HFFc6 (cell line): ENCODE measurements at regions not wholly inside any gene's neighbourhood (a gene's known extent, or its start where the extent isn't known, plus 50 kb on each side); places are given as distances from the start of the nearest gene placed in this dataset.

Experiments used
- DNase-seq: peaks from one replicate; pipeline ENCODE4 v3.0.0-alpha.2; 2018
- H3K27ac Mint-ChIP-seq: 2 replicates; pipeline ENCODE4 v1.8.0; 2020; ENCODE audit warnings: mild to moderate bottlenecking, mixed read lengths
- H3K27me3 Mint-ChIP-seq: 2 replicates; pipeline ENCODE4 v1.8.0; 2021; ENCODE audit warnings: mild to moderate bottlenecking, moderate library complexity, mixed read lengths; ENCODE audit not compliant: insufficient read depth
- H3K36me3 Mint-ChIP-seq: 2 replicates; pipeline ENCODE4 v1.8.0; 2021; ENCODE audit warnings: low read depth, mixed read lengths
- H3K4me1 Mint-ChIP-seq: 2 replicates; pipeline ENCODE4 v1.8.0; 2020; ENCODE audit warnings: low read depth, mixed read lengths
- H3K4me3 Mint-ChIP-seq: 2 replicates; pipeline ENCODE4 v1.8.0; 2020; ENCODE audit warnings: mild to moderate bottlenecking, moderate library complexity, mixed read lengths
- H3K9me3 Mint-ChIP-seq: 2 replicates; pipeline ENCODE4 v1.8.0; 2020; ENCODE audit warnings: mild to moderate bottlenecking, mixed read lengths
- TF ChIP-seq, protein P1 (sequence below): fragments of 200-600 bp; sonication (generic); IDR thresholded peaks from 2 replicates; pipeline ENCODE4 v1.5.0; 2021; ENCODE audit warnings: antibody characterized with exemption, mild to moderate bottlenecking

DNA sequence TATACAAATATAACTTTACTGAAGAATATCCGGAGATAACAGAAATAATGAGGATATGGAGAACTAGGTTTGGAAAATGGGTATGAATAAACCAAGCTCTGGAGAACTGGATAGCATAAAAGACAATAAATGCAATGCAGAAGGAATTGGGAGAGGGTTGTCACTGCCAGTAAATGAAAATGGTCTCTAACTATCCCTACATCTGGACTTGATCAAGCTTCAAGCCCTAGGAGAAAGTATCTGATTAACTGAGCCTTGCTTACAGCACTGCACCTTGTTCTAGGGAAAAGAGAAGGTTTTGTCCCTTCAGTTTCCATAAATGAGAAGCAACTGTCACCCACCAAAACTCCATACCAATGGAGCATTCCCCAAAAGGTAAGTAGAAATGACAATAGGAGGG, 514.6 kb upstream of the ZEB2 start:
- Mint-ChIP-seq H3K9me3 (no peaks in the 10 kb centered on the region), H3K36me3 (no peaks in the 10 kb centered on the region), H3K4me3 (no peak overlapping the region), H3K27ac (no peak overlapping the region), H3K4me1 (peaks cover 24% of the 10 kb centered on the region), H3K27me3 (no peaks in the 10 kb centered on the region)
- TF ChIP-seq, protein P1, sequence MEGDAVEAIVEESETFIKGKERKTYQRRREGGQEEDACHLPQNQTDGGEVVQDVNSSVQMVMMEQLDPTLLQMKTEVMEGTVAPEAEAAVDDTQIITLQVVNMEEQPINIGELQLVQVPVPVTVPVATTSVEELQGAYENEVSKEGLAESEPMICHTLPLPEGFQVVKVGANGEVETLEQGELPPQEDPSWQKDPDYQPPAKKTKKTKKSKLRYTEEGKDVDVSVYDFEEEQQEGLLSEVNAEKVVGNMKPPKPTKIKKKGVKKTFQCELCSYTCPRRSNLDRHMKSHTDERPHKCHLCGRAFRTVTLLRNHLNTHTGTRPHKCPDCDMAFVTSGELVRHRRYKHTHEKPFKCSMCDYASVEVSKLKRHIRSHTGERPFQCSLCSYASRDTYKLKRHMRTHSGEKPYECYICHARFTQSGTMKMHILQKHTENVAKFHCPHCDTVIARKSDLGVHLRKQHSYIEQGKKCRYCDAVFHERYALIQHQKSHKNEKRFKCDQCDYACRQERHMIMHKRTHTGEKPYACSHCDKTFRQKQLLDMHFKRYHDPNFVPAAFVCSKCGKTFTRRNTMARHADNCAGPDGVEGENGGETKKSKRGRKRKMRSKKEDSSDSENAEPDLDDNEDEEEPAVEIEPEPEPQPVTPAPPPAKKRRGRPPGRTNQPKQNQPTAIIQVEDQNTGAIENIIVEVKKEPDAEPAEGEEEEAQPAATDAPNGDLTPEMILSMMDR, result no peak
- no peak for DNase-seq

DNA sequence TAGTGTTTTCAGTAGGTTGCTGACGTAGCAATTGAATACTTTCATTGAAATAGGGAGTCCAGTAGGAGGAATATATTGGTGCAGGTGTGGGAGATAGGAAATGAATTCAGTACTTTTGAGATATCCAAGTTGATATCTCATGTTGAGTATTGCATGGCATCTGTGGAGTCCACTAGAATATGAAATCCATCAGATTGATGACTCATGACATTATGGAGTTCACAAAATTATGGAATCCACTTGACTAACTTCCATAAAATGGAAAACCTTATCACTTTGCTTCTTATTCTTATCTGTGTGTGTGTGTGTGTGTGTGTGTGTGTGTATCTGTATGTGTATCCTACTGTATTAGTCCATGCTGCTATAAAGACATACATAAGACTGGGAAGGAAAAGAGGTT, 513.5 kb upstream of the ZEB2 start:
- H3K4me3 Mint-ChIP-seq, result no peak overlapping the region
- H3K36me3 Mint-ChIP-seq, result no peaks in the 10 kb centered on the region
- H3K9me3 Mint-ChIP-seq, result no peaks in the 10 kb centered on the region
- H3K27me3 Mint-ChIP-seq, result no peaks in the 10 kb centered on the region
- no peak overlapping the region for H3K27ac Mint-ChIP-seq
- peaks cover 20% of the 10 kb centered on the region for H3K4me1 Mint-ChIP-seq
- DNase-seq, result no peak
- TF ChIP-seq, protein P1, result no peak

DNA sequence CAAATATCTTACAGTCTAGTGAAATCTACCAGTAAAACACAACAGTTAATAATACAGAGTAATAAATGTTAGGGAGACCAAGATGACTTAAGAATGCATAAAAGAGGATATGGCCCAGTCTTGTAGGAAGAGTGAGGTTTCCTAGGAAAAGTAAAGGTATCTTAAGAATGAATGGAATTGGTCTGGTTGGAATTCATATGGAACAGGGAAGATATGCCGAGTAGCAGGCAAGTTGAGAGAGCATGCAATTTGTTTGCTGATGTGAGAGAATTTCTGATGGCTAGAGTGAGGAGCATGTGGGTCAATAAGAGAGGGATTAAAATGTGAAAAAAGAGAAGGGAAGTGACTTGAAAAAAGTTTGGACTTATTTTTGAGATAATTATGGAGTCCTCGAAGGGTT, 512.9 kb upstream of the ZEB2 start:
- Mint-ChIP-seq H3K27me3 (no peaks in the 10 kb centered on the region), H3K36me3 (no peaks in the 10 kb centered on the region), H3K4me3 (no peak overlapping the region), H3K4me1 (peaks cover 20% of the 10 kb centered on the region), H3K9me3 (no peaks in the 10 kb centered on the region), H3K27ac (no peak overlapping the region)
- DNase-seq, result no peak
- TF ChIP-seq, protein P1, result no peak

- Mint-ChIP-seq H3K27ac (no peak overlapping the region), H3K4me3 (no peak overlapping the region), H3K36me3 (no peaks in the 10 kb centered on the region), H3K9me3 (no peaks in the 10 kb centered on the region), H3K27me3 (no peaks in the 10 kb centered on the region), H3K4me1 (peaks cover 29% of the 10 kb centered on the region)
- no peak for DNase-seq
- TF ChIP-seq, protein P1, result no peak
Observed at GRCh38 chr2:145029873-145030272, 510.0 kb upstream of the ZEB2 start.

GRCh38 chr2:145029081-145029480, 509.2 kb upstream of the ZEB2 start:
- Mint-ChIP-seq H3K27me3 (no peaks in the 10 kb centered on the region), H3K36me3 (no peaks in the 10 kb centered on the region; the same call in 1 of the 2 replicates), H3K4me1 (peaks cover 37% of the 10 kb centered on the region), H3K9me3 (no peaks in the 10 kb centered on the region), H3K27ac (no peak overlapping the region), H3K4me3 (no peak overlapping the region)
- TF ChIP-seq, protein P1, result no peak
- DNase-seq, result no peak
